ENCODE measurements at regions not wholly inside any gene's neighbourhood (a gene's known extent, or its start where the extent isn't known, plus 50 kb on each side); places are given as distances from the start of the nearest gene placed in this dataset.

GRCh38 chr5:57818397-57818796 is 335.8 kb upstream of the ACTBL2 start:
- TF ChIP-seq CTCF (IDR thresholded peaks at IDR 0.05) (no peak), ZFX (IDR thresholded peaks at IDR 0.05; ENCODE audit: borderline replicate concordance) (no peak)

Measured in 22Rv1 (cell line).